ENCODE measurements at regions not wholly inside any gene's neighbourhood (a gene's known extent, or its start where the extent isn't known, plus 50 kb on each side); places are given as distances from the start of the nearest gene placed in this dataset.
"Not testable (repeated sequence)": the region's sequence is repeated elsewhere in the genome, so short reads cannot be mapped to it uniquely, and the experiment has no call there.

- DNase-seq: no peak
These were observed 198.8 kb downstream of the HIPK3 start for GRCh38 chr11:33455867-33456463.

- DNase-seq: no peak
These were observed 197.1 kb downstream of the HIPK3 start for GRCh38 chr11:33454264-33454663.

- no peak for DNase-seq
These were observed 195.8 kb downstream of the HIPK3 start for GRCh38 chr11:33452836-33453624.

- no peak for DNase-seq
These were observed 194.2 kb downstream of the HIPK3 start for GRCh38 chr11:33451364-33451763.

- DNase-seq: no peak
These were observed 192.6 kb downstream of the HIPK3 start for GRCh38 chr11:33449798-33450197.

- DNase-seq: no peak
These were observed 191.4 kb downstream of the HIPK3 start for GRCh38 chr11:33448461-33449130.

- no peak for DNase-seq
These were observed 188.6 kb downstream of the HIPK3 start for GRCh38 chr11:33445761-33446161.

- no peak for DNase-seq
These were observed 187.8 kb downstream of the HIPK3 start for GRCh38 chr11:33444835-33445594.

- DNase-seq: no peak
These were observed 186.5 kb downstream of the HIPK3 start for GRCh38 chr11:33443684-33444083.

GRCh38 chr11:33438301-33438700 is 181.1 kb downstream of the HIPK3 start:
- no peak for DNase-seq

GRCh38 chr11:33437529-33437928 is 180.3 kb downstream of the HIPK3 start:
- DNase-seq: no peak

GRCh38 chr11:33435216-33435615 is 178.0 kb downstream of the HIPK3 start:
- no peak for DNase-seq

GRCh38 chr11:33434294-33434693 is 177.1 kb downstream of the HIPK3 start:
- no peak for DNase-seq

- DNase-seq: not testable (repeated sequence)
These were observed 171.3 kb downstream of the HIPK3 start for GRCh38 chr11:33428435-33428834.

- no peak for DNase-seq
These were observed 163.9 kb downstream of the HIPK3 start for GRCh38 chr11:33420959-33421566.

GRCh38 chr11:33419924-33420323 is 162.7 kb downstream of the HIPK3 start:
- no peak for DNase-seq

GRCh38 chr11:33417121-33417520 is 159.9 kb downstream of the HIPK3 start:
- DNase-seq: no peak

- DNase-seq: no peak
These were observed 156.1 kb downstream of the HIPK3 start for GRCh38 chr11:33413301-33413700.

GRCh38 chr11:33412241-33412640 is 155.1 kb downstream of the HIPK3 start:
- no peak for DNase-seq

GRCh38 chr11:33411751-33412150 is 154.6 kb downstream of the HIPK3 start:
- no peak for DNase-seq

- no peak for DNase-seq
These were observed 153.0 kb downstream of the HIPK3 start for GRCh38 chr11:33410086-33410765.

All from CD4-positive, alpha-beta T cell treated with Interleukin-17A for 1 hour (primary cell).